Kidney epithelial cell (primary cell): ENCODE measurements at regions not wholly inside any gene's neighbourhood (a gene's known extent, or its start where the extent isn't known, plus 50 kb on each side); places are given as distances from the start of the nearest gene placed in this dataset.

Source experiments
- DNase-seq: peaks from one replicate; pipeline ENCODE4 v3.0.0-alpha.2; 2010; ENCODE audit warnings: low read depth
- H3K27me3 ChIP-seq: 2 replicates; pipeline ENCODE4 v1.6.0; 2011; ENCODE audit warnings: low read length; ENCODE audit not compliant: control insufficient read depth, insufficient read depth
- H3K36me3 ChIP-seq: 2 replicates; pipeline ENCODE4 v1.5.1; 2011; ENCODE audit warnings: low read length; ENCODE audit not compliant: control insufficient read depth, insufficient read depth
- H3K4me3 ChIP-seq: 2 replicates; pipeline ENCODE4 v1.5.1; 2011; ENCODE audit warnings: low read depth, mild to moderate bottlenecking, control low read depth, low read length
- CTCF ChIP-seq: IDR thresholded peaks from 2 replicates; pipeline ENCODE4 v1.5.1; 2011; ENCODE audit warnings: mild to moderate bottlenecking, moderate library complexity, low read length, control low read depth, inconsistent platforms; ENCODE audit not compliant: insufficient read depth, poor library complexity, severe bottlenecking

- DNase-seq: no peak
- Histone ChIP-seq H3K36me3 (no peaks in the 10 kb centered on the region), H3K27me3 (no peaks in the 10 kb centered on the region), H3K4me3 (no peak overlapping the region)
- TF ChIP-seq CTCF: no peak
These were observed 145.9 kb downstream of the PRELID2 start for GRCh38 chr5:145689235-145689634.

GRCh38 chr5:145687943-145688342 is 147.2 kb downstream of the PRELID2 start:
- DNase-seq: no peak
- no peak for TF ChIP-seq CTCF
- Histone ChIP-seq H3K36me3 (no peaks in the 10 kb centered on the region), H3K4me3 (no peak overlapping the region), H3K27me3 (no peaks in the 10 kb centered on the region)

- TF ChIP-seq CTCF: no peak
- Histone ChIP-seq H3K27me3 (no peaks in the 10 kb centered on the region), H3K4me3 (no peak overlapping the region), H3K36me3 (no peaks in the 10 kb centered on the region)
- DNase-seq: no peak
These were observed 149.7 kb downstream of the PRELID2 start for GRCh38 chr5:145685417-145685816.

- Histone ChIP-seq H3K27me3 (no peaks in the 10 kb centered on the region), H3K36me3 (no peaks in the 10 kb centered on the region), H3K4me3 (no peak overlapping the region)
- DNase-seq: no peak
- no peak for TF ChIP-seq CTCF
These were observed 151.7 kb downstream of the PRELID2 start for GRCh38 chr5:145683431-145683830.

GRCh38 chr5:145682197-145682899 is 152.8 kb downstream of the PRELID2 start:
- Histone ChIP-seq H3K4me3 (no peak overlapping the region), H3K36me3 (no peaks in the 10 kb centered on the region), H3K27me3 (no peaks in the 10 kb centered on the region)
- DNase-seq: no peak
- TF ChIP-seq CTCF: no peak

- Histone ChIP-seq H3K36me3 (no peaks in the 10 kb centered on the region), H3K27me3 (no peaks in the 10 kb centered on the region), H3K4me3 (no peak overlapping the region)
- DNase-seq: peak; percentile 29
- TF ChIP-seq CTCF: peak; percentile 82
These were observed 153.5 kb downstream of the PRELID2 start for GRCh38 chr5:145681686-145682085.
